ENCODE measurements at regions not wholly inside any gene's neighbourhood (a gene's known extent, or its start where the extent isn't known, plus 50 kb on each side); places are given as distances from the start of the nearest gene placed in this dataset.

- no peak for DNase-seq
These were observed 118.2 kb downstream of the FOXD2 start for GRCh38 chr1:47555841-47556560.

GRCh38 chr1:47557066-47557465, 119.2 kb downstream of the FOXD2 start:
- no peak for DNase-seq

- DNase-seq = peak; percentile 41 to 75
These were observed 121.1 kb downstream of the FOXD2 start for GRCh38 chr1:47558601-47559593.

GRCh38 chr1:47559944-47560695, 122.3 kb downstream of the FOXD2 start:
- DNase-seq = no peak

GRCh38 chr1:47561523-47562007, 123.7 kb downstream of the FOXD2 start:
- no peak for DNase-seq

- no peak for DNase-seq
These were observed 124.3 kb downstream of the FOXD2 start for GRCh38 chr1:47562147-47562546.

- DNase-seq = no peak
These were observed 125.0 kb downstream of the FOXD2 start for GRCh38 chr1:47562799-47563198.

GRCh38 chr1:47563201-47563600, 125.4 kb downstream of the FOXD2 start:
- no peak for DNase-seq

GRCh38 chr1:47564570-47564969, 126.7 kb downstream of the FOXD2 start:
- DNase-seq = no peak

GRCh38 chr1:47565092-47565491, 127.2 kb downstream of the FOXD2 start:
- no peak for DNase-seq

- DNase-seq = no peak
These were observed 127.8 kb downstream of the FOXD2 start for GRCh38 chr1:47565676-47566075.

GRCh38 chr1:47568763-47569162, 130.9 kb downstream of the FOXD2 start:
- no peak for DNase-seq

- DNase-seq = no peak
These were observed 131.4 kb downstream of the FOXD2 start for GRCh38 chr1:47569261-47569660.

GRCh38 chr1:47569681-47570470, 132.0 kb downstream of the FOXD2 start:
- no peak for DNase-seq

- DNase-seq = no peak
These were observed 133.3 kb downstream of the FOXD2 start for GRCh38 chr1:47571161-47571560.

- no peak for DNase-seq
These were observed 134.1 kb downstream of the FOXD2 start for GRCh38 chr1:47571952-47572351.

GRCh38 chr1:47572731-47573430, 135.0 kb downstream of the FOXD2 start:
- no peak for DNase-seq

GRCh38 chr1:47574451-47575165, 136.8 kb downstream of the FOXD2 start:
- no peak for DNase-seq

- no peak for DNase-seq
These were observed 138.3 kb downstream of the FOXD2 start for GRCh38 chr1:47575855-47576757.

GRCh38 chr1:47576758-47577115, 138.9 kb downstream of the FOXD2 start:
- DNase-seq = no peak
